ENCODE measurements at regions not wholly inside any gene's neighbourhood (a gene's known extent, or its start where the extent isn't known, plus 50 kb on each side); places are given as distances from the start of the nearest gene placed in this dataset.

DNA sequence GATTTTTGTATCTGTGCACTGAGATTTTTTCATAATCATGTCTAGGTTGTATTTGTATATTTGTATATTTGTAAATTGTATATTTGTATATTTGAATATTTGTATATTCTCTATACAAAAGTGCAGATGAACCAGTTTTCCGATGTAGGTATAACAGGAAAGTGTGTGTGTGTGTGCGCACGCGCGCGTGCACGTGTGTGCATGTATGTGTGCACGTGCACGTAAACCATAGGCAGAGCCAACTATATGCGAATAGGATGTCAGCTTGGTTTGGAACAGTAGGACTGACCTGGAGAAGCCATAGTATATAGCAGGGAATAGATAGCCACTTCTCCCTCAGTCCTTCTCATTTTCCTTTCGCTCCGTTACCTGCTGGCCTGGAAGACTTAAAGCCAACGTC, 565.8 kb downstream of the XIRP2 start:
- no peak overlapping the region for H3K27ac ChIP-seq (ENCODE audit: low read length)
- no peak overlapping the region for H3K4me3 ChIP-seq (ENCODE audit: low read length)
- no peaks in the 10 kb centered on the region for H3K9me3 ChIP-seq (ENCODE audit: low read length)
- no peak for TF ChIP-seq SMC3 (conservative IDR thresholded peaks at IDR 0.05; ENCODE audit: poor library complexity)
- TF ChIP-seq, protein P1, sequence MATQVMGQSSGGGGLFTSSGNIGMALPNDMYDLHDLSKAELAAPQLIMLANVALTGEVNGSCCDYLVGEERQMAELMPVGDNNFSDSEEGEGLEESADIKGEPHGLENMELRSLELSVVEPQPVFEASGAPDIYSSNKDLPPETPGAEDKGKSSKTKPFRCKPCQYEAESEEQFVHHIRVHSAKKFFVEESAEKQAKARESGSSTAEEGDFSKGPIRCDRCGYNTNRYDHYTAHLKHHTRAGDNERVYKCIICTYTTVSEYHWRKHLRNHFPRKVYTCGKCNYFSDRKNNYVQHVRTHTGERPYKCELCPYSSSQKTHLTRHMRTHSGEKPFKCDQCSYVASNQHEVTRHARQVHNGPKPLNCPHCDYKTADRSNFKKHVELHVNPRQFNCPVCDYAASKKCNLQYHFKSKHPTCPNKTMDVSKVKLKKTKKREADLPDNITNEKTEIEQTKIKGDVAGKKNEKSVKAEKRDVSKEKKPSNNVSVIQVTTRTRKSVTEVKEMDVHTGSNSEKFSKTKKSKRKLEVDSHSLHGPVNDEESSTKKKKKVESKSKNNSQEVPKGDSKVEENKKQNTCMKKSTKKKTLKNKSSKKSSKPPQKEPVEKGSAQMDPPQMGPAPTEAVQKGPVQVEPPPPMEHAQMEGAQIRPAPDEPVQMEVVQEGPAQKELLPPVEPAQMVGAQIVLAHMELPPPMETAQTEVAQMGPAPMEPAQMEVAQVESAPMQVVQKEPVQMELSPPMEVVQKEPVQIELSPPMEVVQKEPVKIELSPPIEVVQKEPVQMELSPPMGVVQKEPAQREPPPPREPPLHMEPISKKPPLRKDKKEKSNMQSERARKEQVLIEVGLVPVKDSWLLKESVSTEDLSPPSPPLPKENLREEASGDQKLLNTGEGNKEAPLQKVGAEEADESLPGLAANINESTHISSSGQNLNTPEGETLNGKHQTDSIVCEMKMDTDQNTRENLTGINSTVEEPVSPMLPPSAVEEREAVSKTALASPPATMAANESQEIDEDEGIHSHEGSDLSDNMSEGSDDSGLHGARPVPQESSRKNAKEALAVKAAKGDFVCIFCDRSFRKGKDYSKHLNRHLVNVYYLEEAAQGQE (IDR thresholded peaks at IDR 0.05; ENCODE audit: borderline replicate concordance): no peak
- TF ChIP-seq, protein P2, sequence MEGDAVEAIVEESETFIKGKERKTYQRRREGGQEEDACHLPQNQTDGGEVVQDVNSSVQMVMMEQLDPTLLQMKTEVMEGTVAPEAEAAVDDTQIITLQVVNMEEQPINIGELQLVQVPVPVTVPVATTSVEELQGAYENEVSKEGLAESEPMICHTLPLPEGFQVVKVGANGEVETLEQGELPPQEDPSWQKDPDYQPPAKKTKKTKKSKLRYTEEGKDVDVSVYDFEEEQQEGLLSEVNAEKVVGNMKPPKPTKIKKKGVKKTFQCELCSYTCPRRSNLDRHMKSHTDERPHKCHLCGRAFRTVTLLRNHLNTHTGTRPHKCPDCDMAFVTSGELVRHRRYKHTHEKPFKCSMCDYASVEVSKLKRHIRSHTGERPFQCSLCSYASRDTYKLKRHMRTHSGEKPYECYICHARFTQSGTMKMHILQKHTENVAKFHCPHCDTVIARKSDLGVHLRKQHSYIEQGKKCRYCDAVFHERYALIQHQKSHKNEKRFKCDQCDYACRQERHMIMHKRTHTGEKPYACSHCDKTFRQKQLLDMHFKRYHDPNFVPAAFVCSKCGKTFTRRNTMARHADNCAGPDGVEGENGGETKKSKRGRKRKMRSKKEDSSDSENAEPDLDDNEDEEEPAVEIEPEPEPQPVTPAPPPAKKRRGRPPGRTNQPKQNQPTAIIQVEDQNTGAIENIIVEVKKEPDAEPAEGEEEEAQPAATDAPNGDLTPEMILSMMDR (IDR thresholded peaks at IDR 0.05; ENCODE audit: poor library complexity, severe bottlenecking): no peak
- TF ChIP-seq POLR2AphosphoS5 (IDR thresholded peaks at IDR 0.05): no peak
- TF ChIP-seq RAD21 (conservative IDR thresholded peaks at IDR 0.05): no peak
- no peak for TF ChIP-seq EP300 (conservative IDR thresholded peaks at IDR 0.05; ENCODE audit: poor library complexity, severe bottlenecking)
- TF ChIP-seq MXI1 (conservative IDR thresholded peaks at IDR 0.05; ENCODE audit: poor library complexity, severe bottlenecking): no peak
- TF ChIP-seq EZH2 (IDR thresholded peaks at IDR 0.05; ENCODE audit: borderline replicate concordance, insufficient read depth, low read length, poor library complexity, severe bottlenecking): no peak
- no peak for TF ChIP-seq TAF1 (IDR thresholded peaks at IDR 0.05; ENCODE audit: low read depth)
- H3K9ac ChIP-seq (ENCODE audit: low read length): no peak overlapping the region
- H3K36me3 ChIP-seq (ENCODE audit: insufficient read depth, low read length): no peaks in the 10 kb centered on the region
- no peaks in the 10 kb centered on the region for H3K9me2 ChIP-seq (ENCODE audit: insufficient read depth, low read length)
- H3K4me2 ChIP-seq (ENCODE audit: low read length): no peak overlapping the region
- H4K20me1 ChIP-seq (ENCODE audit: insufficient read depth): no peaks in the 10 kb centered on the region
- H3F3A ChIP-seq (ENCODE audit: insufficient read depth, low read length, poor library complexity, severe bottlenecking): no peaks in the 10 kb centered on the region
- no peak overlapping the region for H2AFZ ChIP-seq (ENCODE audit: low read depth, low read length)
- peaks cover 3% of the 10 kb centered on the region for H3K79me2 ChIP-seq (replicated peaks; ENCODE audit: insufficient read depth, low read length)
- no peaks in the 10 kb centered on the region for H3K27me3 ChIP-seq (ENCODE audit: insufficient read depth, low read depth, low read length)

DNA sequence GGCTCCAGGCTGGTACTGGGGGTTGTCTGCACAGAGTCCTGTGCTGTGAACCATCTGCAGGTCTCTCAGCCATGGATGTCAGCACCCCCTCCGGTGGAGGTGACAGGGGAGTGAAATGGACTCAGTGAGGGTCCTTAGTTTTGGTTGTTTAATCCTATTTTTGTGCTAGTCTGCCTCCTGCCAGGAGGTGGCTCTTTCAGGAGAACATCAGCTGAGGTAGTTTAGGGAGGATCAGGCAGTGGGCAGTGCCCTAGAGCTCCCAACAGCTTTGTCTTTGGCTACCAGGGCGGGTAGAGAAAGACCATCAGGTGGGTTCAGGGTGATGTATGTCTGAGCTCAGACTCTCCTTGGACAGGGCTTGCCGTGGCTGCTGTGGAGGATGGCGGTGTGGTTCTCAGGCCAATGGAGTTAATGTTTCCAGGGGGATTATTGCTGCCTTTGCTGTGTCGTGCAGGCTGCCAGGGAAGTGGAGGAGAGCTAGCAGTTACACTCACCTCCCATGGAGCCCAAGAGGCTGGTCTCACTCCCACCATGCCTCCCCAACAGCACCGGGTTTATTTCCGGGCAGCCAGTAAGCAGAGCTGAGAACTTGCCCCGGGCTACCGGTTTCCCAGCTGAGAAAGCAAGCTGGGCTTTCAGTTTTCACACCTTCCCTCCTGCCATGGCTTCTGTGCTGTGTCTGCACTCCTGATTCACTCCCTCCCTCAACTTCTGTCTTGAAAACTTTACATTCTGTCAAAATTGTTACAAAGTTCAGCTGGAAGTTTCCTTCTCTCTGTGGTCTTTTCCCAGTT, 563.4 kb downstream of the XIRP2 start:
- Histone ChIP-seq H3K36me3 (ENCODE audit: insufficient read depth, low read length) (no peaks in the 10 kb centered on the region), H3K9me2 (ENCODE audit: insufficient read depth, low read length) (no peaks in the 10 kb centered on the region), H3K4me2 (ENCODE audit: low read length) (no peak overlapping the region), H3K27ac (ENCODE audit: low read length) (no peak overlapping the region), H3K27me3 (ENCODE audit: insufficient read depth, low read depth, low read length) (no peaks in the 10 kb centered on the region), H3K9me3 (ENCODE audit: low read length) (no peaks in the 10 kb centered on the region), H3F3A (ENCODE audit: insufficient read depth, low read length, poor library complexity, severe bottlenecking) (no peaks in the 10 kb centered on the region), H3K4me3 (ENCODE audit: low read length) (no peak overlapping the region), H3K9ac (ENCODE audit: low read length) (no peak overlapping the region), H2AFZ (ENCODE audit: low read depth, low read length) (no peak overlapping the region), H3K79me2 (replicated peaks; ENCODE audit: insufficient read depth, low read length) (peaks cover 3% of the 10 kb centered on the region), H4K20me1 (ENCODE audit: insufficient read depth) (no peaks in the 10 kb centered on the region)
- no peak for TF ChIP-seq POLR2AphosphoS5 (IDR thresholded peaks at IDR 0.05)
- TF ChIP-seq, protein P1 (IDR thresholded peaks at IDR 0.05; ENCODE audit: borderline replicate concordance): no peak
- no peak for TF ChIP-seq TAF1 (IDR thresholded peaks at IDR 0.05; ENCODE audit: low read depth)
- TF ChIP-seq RAD21 (conservative IDR thresholded peaks at IDR 0.05): no peak
- no peak for TF ChIP-seq SMC3 (conservative IDR thresholded peaks at IDR 0.05; ENCODE audit: poor library complexity)

All from neural cell (in vitro differentiated cells).